IMR-90 (cell line): ENCODE measurements at regions not wholly inside any gene's neighbourhood (a gene's known extent, or its start where the extent isn't known, plus 50 kb on each side); places are given as distances from the start of the nearest gene placed in this dataset.

Source experiments
- ATAC-seq: fragments of 200-7000 bp; cut with Tn5 transposase; 2 replicates; pipeline ENCODE4 v1.9.1; 2020; ENCODE audit warnings: low read depth, mild to moderate bottlenecking, moderate library complexity
- BruUV-seq: library from RNA; stranded (reverse); fragments of 400-500 nt; replicated peaks from 2 replicates; lab custom pipeline; 2021; lab: Mats Ljungman, UMichigan
- CTCF ChIA-PET: fragments of 300-600 bp; formaldehyde crosslinking; extraction: SDS; loops from one replicate; lab custom pipeline; 2021; ENCODE audit warnings: antibody characterized with exemption; lab: Yijun Ruan, JAX
- POLR2A ChIA-PET: fragments of 300-600 bp; sonication (Branson Sonifier 250); formaldehyde crosslinking; loops from one replicate; lab custom pipeline; 2022; ENCODE audit warnings: antibody characterized with exemption; ENCODE audit not compliant: unreplicated experiment; lab: Charles Lee
- DNase-seq: peaks from one replicate; pipeline ENCODE4 v3.0.0; 2013
- H2AFZ ChIP-seq: replicated peaks from 2 replicates; pipeline ENCODE3; 2013; ENCODE audit warnings: low read length, mild to moderate bottlenecking; ENCODE audit not compliant: poor library complexity
- H2AK5ac ChIP-seq: 2 replicates; pipeline ENCODE4 v1.6.1; 2013; ENCODE audit warnings: low read depth, low read length, inconsistent platforms
- H2AK9ac ChIP-seq: replicated peaks from 2 replicates; pipeline ENCODE3; 2013; ENCODE audit warnings: mild to moderate bottlenecking, low read depth, low read length, moderate library complexity; ENCODE audit not compliant: poor library complexity
- H2BK120ac ChIP-seq: 2 replicates; pipeline ENCODE4 v1.6.1; 2013; ENCODE audit warnings: low read depth, low read length, inconsistent platforms
- H2BK15ac ChIP-seq: 3 replicates; pipeline ENCODE4 v1.6.1; 2013; ENCODE audit warnings: low read depth, low read length, inconsistent platforms
- H2BK20ac ChIP-seq: 2 replicates; pipeline ENCODE4 v1.6.1; 2013; ENCODE audit warnings: low read depth, mild to moderate bottlenecking, inconsistent platforms, low read length, moderate library complexity
- H2BK5ac ChIP-seq: 2 replicates; pipeline ENCODE4 v1.6.1; 2013; ENCODE audit warnings: mild to moderate bottlenecking, low read depth, low read length, inconsistent platforms; ENCODE audit not compliant: poor library complexity, severe bottlenecking
- H3K14ac ChIP-seq: replicated peaks from 2 replicates; pipeline ENCODE4 v1.6.1; 2013; ENCODE audit warnings: low read depth, low read length, inconsistent platforms
- H3K18ac ChIP-seq: 2 replicates; pipeline ENCODE4 v1.6.1; 2013; ENCODE audit warnings: low read depth, low read length, control low read depth
- H3K23ac ChIP-seq: 2 replicates; pipeline ENCODE4 v1.6.1; 2013; ENCODE audit warnings: low read depth, low read length, inconsistent platforms
- H3K27ac ChIP-seq: 2 replicates; pipeline ENCODE4 v1.5.1; 2013; ENCODE audit warnings: mild to moderate bottlenecking, control low read depth, low read length; ENCODE audit not compliant: insufficient read depth
- H3K27me3 ChIP-seq: 2 replicates; pipeline ENCODE4 v1.6.1; 2013; ENCODE audit warnings: low read length; ENCODE audit not compliant: control insufficient read depth, insufficient read depth
- H3K36me3 ChIP-seq: 2 replicates; pipeline ENCODE4 v1.6.1; 2013; ENCODE audit warnings: low read length, mixed read lengths; ENCODE audit not compliant: control insufficient read depth, insufficient read depth
- H3K4ac ChIP-seq: 2 replicates; pipeline ENCODE4 v1.6.1; 2013; ENCODE audit warnings: low read depth, low read length, inconsistent platforms
- H3K4me1 ChIP-seq: 2 replicates; pipeline ENCODE4 v1.6.1; 2013; ENCODE audit warnings: low read length, mixed read lengths; ENCODE audit not compliant: control insufficient read depth, insufficient read depth
- H3K4me2 ChIP-seq: 2 replicates; pipeline ENCODE4 v1.6.1; 2013; ENCODE audit warnings: low read depth, mild to moderate bottlenecking, control low read depth, low read length, moderate library complexity
- H3K4me3 ChIP-seq: 2 replicates; pipeline ENCODE4 v1.5.1; 2013; ENCODE audit warnings: low read depth, mild to moderate bottlenecking, control low read depth, low read length, moderate library complexity; ENCODE audit not compliant: insufficient read depth
- H3K56ac ChIP-seq: 2 replicates; pipeline ENCODE4 v1.6.1; 2013; ENCODE audit warnings: low read length, inconsistent platforms; ENCODE audit not compliant: insufficient read depth; ENCODE audit errors: extremely low read depth
- H3K79me1 ChIP-seq, 2 experiments: 2 replicates each; pipeline ENCODE4 v1.6.1; 2013; ENCODE audit warnings: low read length in 2 of 2, inconsistent platforms in 1 of 2, low read depth in 1 of 2
- H3K9ac ChIP-seq: 2 replicates; pipeline ENCODE4 v1.6.1; 2013; ENCODE audit warnings: low read depth, low read length, control low read depth
- H3K9me1 ChIP-seq: 2 replicates; pipeline ENCODE4 v1.6.1; 2013; ENCODE audit warnings: low read length, inconsistent platforms; ENCODE audit not compliant: insufficient read depth
- H3K9me3 ChIP-seq: 2 replicates; pipeline ENCODE4 v1.6.1; 2013; ENCODE audit warnings: low read length; ENCODE audit not compliant: control insufficient read depth, insufficient read depth
- H4K20me1 ChIP-seq: 2 replicates; pipeline ENCODE4 v1.6.1; 2013; ENCODE audit warnings: low read length, inconsistent platforms; ENCODE audit not compliant: insufficient read depth
- H4K5ac ChIP-seq: 2 replicates; pipeline ENCODE4 v1.6.1; 2013; ENCODE audit warnings: mild to moderate bottlenecking, low read depth, low read length, control low read depth
- H4K8ac ChIP-seq, 2 experiments: 2 replicates each; pipeline ENCODE4 v1.6.1; 2013; ENCODE audit warnings: low read depth in 2 of 2, low read length in 2 of 2, control low read depth in 1 of 2, inconsistent platforms in 1 of 2
- H4K91ac ChIP-seq: 2 replicates; pipeline ENCODE4 v1.6.1; 2013; ENCODE audit warnings: low read depth, low read length, inconsistent platforms; ENCODE audit not compliant: insufficient read depth
- BHLHE40 ChIP-seq: fragments of 150-350 bp; IDR thresholded peaks from 2 replicates; pipeline ENCODE4 v1.6.1; 2016; ENCODE audit warnings: mild to moderate bottlenecking, low read depth, low read length
- CEBPB ChIP-seq: IDR thresholded peaks from 2 replicates; pipeline ENCODE4 v1.6.1; 2012; ENCODE audit warnings: low read depth, low read length, improper control_type of control experiment
- CHD1 ChIP-seq: IDR thresholded peaks from 2 replicates; pipeline ENCODE4 v1.6.1; 2012; ENCODE audit warnings: low read depth, low read length, improper control_type of control experiment
- CTCF ChIP-seq: conservative IDR thresholded peaks from 2 replicates; pipeline ENCODE4 v1.5.1; 2012; ENCODE audit warnings: mild to moderate bottlenecking, low read depth, low read length, improper control_type of control experiment
- MAFK ChIP-seq: IDR thresholded peaks from 2 replicates; pipeline ENCODE4 v1.6.1; 2012; ENCODE audit warnings: low read depth, low read length, improper control_type of control experiment
- MAZ ChIP-seq: IDR thresholded peaks from 2 replicates; pipeline ENCODE4 v1.6.1; 2012; ENCODE audit warnings: low read depth, mild to moderate bottlenecking, low read length, improper control_type of control experiment, moderate library complexity, borderline replicate concordance
- MXI1 ChIP-seq: IDR thresholded peaks from 2 replicates; pipeline ENCODE4 v1.6.1; 2012; ENCODE audit warnings: low read depth, mild to moderate bottlenecking, low read length, moderate library complexity, borderline replicate concordance
- NFE2L2 ChIP-seq: fragments of 150-350 bp; IDR thresholded peaks from 2 replicates; pipeline ENCODE4 v1.6.1; 2016; ENCODE audit warnings: low read depth, mild to moderate bottlenecking, low read length
- POLR2A ChIP-seq: IDR thresholded peaks from 2 replicates; pipeline ENCODE4 v1.6.1; 2012; ENCODE audit warnings: mild to moderate bottlenecking, low read depth, low read length
- RAD21 ChIP-seq: IDR thresholded peaks from 2 replicates; pipeline ENCODE4 v1.6.1; 2012; ENCODE audit warnings: low read length, improper control_type of control experiment
- RCOR1 ChIP-seq: IDR thresholded peaks from 2 replicates; pipeline ENCODE4 v1.6.1; 2012; ENCODE audit warnings: mild to moderate bottlenecking, low read length, improper control_type of control experiment; ENCODE audit not compliant: insufficient replicate concordance
- RFX5 ChIP-seq: IDR thresholded peaks from 2 replicates; pipeline ENCODE4 v1.8.0; 2012; ENCODE audit warnings: low read depth, mild to moderate bottlenecking, low read length, moderate library complexity
- SMC3 ChIP-seq: fragments of 150-350 bp; IDR thresholded peaks from 2 replicates; pipeline ENCODE4 v1.6.1; 2016; ENCODE audit warnings: low read depth, mild to moderate bottlenecking, antibody characterized with exemption, low read length, moderate library complexity
- WGBS, 2 experiments: methylation state at CpG; one replicate each; pipeline versions ENCODE4 v1.1.5 to v1.1.7; 2013; ENCODE audit warnings: missing lambda C conversion rate in 2 of 2; ENCODE audit not compliant: insufficient read length in 1 of 2; ENCODE audit errors: extremely low coverage in 2 of 2; 5-methylcytosine and 5-hydroxymethylcytosine counted together
- dilution Hi-C: fragments of 300-500 bp; cut with HindIII; formaldehyde crosslinking; loops from one replicate; pipeline ENCODE4 v1.14.3; 2018; ENCODE audit warnings: low sequenced_read_pairs; ENCODE audit not compliant: unreplicated experiment
- in situ Hi-C: fragments of 300-500 bp; cut with MboI; formaldehyde crosslinking; loops from 3 replicates; pipeline ENCODE4 v1.14.3; 2019; ENCODE audit warnings: low sequenced_read_pairs, inconsistent platforms, mixed read lengths
- intact Hi-C: fragments of 100-400 bp; cut with micrococcal nuclease; formaldehyde crosslinking; loops from 2 replicates; pipeline ENCODE4 v1.10.0; 2022
- TF ChIP-seq, protein P1 (sequence below): fragments of 150-350 bp; IDR thresholded peaks from 2 replicates; pipeline ENCODE4 v1.6.1; 2017; ENCODE audit warnings: mild to moderate bottlenecking, antibody characterized with exemption, low read length, low read depth
- TF ChIP-seq, protein P2 (sequence below): fragments of 150-350 bp; IDR thresholded peaks from 2 replicates; pipeline ENCODE4 v1.6.1; 2016; ENCODE audit warnings: low read depth, mild to moderate bottlenecking, low read length, moderate library complexity, borderline replicate concordance

GRCh38 chr10:131577786-131578471, 266.4 kb upstream of the TCERG1L start:
- ATAC-seq = no peak
- H2AFZ ChIP-seq = no peak overlapping the region
- dilution Hi-C loops = no loop called here

More at GRCh38 chr10:131577786-131578471, 266.4 kb upstream of the TCERG1L start:
- H2AK5ac ChIP-seq = no peak overlapping the region
- H2BK5ac ChIP-seq = no peak overlapping the region
- H3K27me3 ChIP-seq = no peaks in the 10 kb centered on the region
- H3K14ac ChIP-seq = no peak overlapping the region
- no peak overlapping the region for H4K91ac ChIP-seq
- H3K9ac ChIP-seq = no peak overlapping the region
- H2BK120ac ChIP-seq = no peak overlapping the region
- no peak overlapping the region for H3K18ac ChIP-seq
- no peak for DNase-seq
- no peak overlapping the region for H2BK15ac ChIP-seq
- no peaks in the 10 kb centered on the region for H3K9me1 ChIP-seq
- no peak overlapping the region for H3K4ac ChIP-seq
- WGBS, 2 experiments = 83% methylated on average over 6 of the region's 24 CpGs; no CpG with 5 or more reads in 1 of the 2 experiments
- no peaks in the 10 kb centered on the region for H4K20me1 ChIP-seq
- in situ Hi-C loops = no loop called here
- H3K4me3 ChIP-seq = no peak overlapping the region
- no peak overlapping the region for H3K27ac ChIP-seq
- no peak overlapping the region for H3K4me2 ChIP-seq
- intact Hi-C loops = no loop called here
- ChIA-PET POLR2A (no interaction called here), CTCF (no interaction called here)
- H3K36me3 ChIP-seq = no peaks in the 10 kb centered on the region
- peaks cover 54% of the 10 kb centered on the region for H3K9me3 ChIP-seq
- H4K8ac ChIP-seq = no peak overlapping the region
- H3K23ac ChIP-seq = no peak overlapping the region
- no peak overlapping the region for H4K5ac ChIP-seq
- H2BK20ac ChIP-seq = no peak overlapping the region
- no peak overlapping the region for H3K56ac ChIP-seq
- BruUV-seq = no TSS peak
- TF ChIP-seq MAZ = no peak
- TF ChIP-seq CHD1 = no peak
- TF ChIP-seq MAFK = no peak
- no peak for TF ChIP-seq RCOR1
- TF ChIP-seq SMC3 = no peak
- no peak for TF ChIP-seq RFX5
- TF ChIP-seq BHLHE40 = no peak
- TF ChIP-seq CEBPB = no peak
- TF ChIP-seq, protein P1, sequence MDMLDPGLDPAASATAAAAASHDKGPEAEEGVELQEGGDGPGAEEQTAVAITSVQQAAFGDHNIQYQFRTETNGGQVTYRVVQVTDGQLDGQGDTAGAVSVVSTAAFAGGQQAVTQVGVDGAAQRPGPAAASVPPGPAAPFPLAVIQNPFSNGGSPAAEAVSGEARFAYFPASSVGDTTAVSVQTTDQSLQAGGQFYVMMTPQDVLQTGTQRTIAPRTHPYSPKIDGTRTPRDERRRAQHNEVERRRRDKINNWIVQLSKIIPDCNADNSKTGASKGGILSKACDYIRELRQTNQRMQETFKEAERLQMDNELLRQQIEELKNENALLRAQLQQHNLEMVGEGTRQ = no peak
- no peak for TF ChIP-seq NFE2L2
- TF ChIP-seq MXI1 = no peak
- TF ChIP-seq POLR2A = no peak
- no peak for TF ChIP-seq CTCF
- TF ChIP-seq, protein P2, sequence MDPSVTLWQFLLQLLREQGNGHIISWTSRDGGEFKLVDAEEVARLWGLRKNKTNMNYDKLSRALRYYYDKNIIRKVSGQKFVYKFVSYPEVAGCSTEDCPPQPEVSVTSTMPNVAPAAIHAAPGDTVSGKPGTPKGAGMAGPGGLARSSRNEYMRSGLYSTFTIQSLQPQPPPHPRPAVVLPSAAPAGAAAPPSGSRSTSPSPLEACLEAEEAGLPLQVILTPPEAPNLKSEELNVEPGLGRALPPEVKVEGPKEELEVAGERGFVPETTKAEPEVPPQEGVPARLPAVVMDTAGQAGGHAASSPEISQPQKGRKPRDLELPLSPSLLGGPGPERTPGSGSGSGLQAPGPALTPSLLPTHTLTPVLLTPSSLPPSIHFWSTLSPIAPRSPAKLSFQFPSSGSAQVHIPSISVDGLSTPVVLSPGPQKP = no peak
- no peak for TF ChIP-seq RAD21
- H2AK9ac ChIP-seq = no peak overlapping the region
- no peaks in the 10 kb centered on the region for H3K4me1 ChIP-seq
- H3K79me1 ChIP-seq = no peaks in the 10 kb centered on the region
